NCI-H2227 treated with DMSO at 0.1 percent for 48 hours (cell line): ENCODE measurements at regions not wholly inside any gene's neighbourhood (a gene's known extent, or its start where the extent isn't known, plus 50 kb on each side); places are given as distances from the start of the nearest gene placed in this dataset.

Experiments
- DNase-seq: peaks from one replicate; lab custom pipeline; 2025; lab: John Stamatoyannopoulos, UW

- no peak for DNase-seq
Measured at GRCh38 chr1:209376774-209377173, 206.7 kb upstream of the CAMK1G start.

- DNase-seq = no peak
Measured at GRCh38 chr1:209377995-209378394, 205.5 kb upstream of the CAMK1G start.

- DNase-seq = no peak
Measured at GRCh38 chr1:209379280-209379679, 204.2 kb upstream of the CAMK1G start.

- DNase-seq = no peak
Measured at GRCh38 chr1:209380420-209380819, 203.1 kb upstream of the CAMK1G start.

- DNase-seq = no peak
Measured at GRCh38 chr1:209382231-209383100, 201.0 kb upstream of the CAMK1G start.

GRCh38 chr1:209383422-209383821 is 200.1 kb upstream of the CAMK1G start:
- DNase-seq = no peak

- DNase-seq = no peak
Measured at GRCh38 chr1:209383907-209384709, 199.4 kb upstream of the CAMK1G start.

- DNase-seq = no peak
Measured at GRCh38 chr1:209384710-209385550, 198.6 kb upstream of the CAMK1G start.

GRCh38 chr1:209386156-209386555 is 197.4 kb upstream of the CAMK1G start:
- DNase-seq = no peak

GRCh38 chr1:209387271-209387968 is 196.1 kb upstream of the CAMK1G start:
- DNase-seq = no peak

GRCh38 chr1:209387969-209388329 is 195.6 kb upstream of the CAMK1G start:
- DNase-seq = no peak

- DNase-seq = no peak
Measured at GRCh38 chr1:209388358-209388757, 195.2 kb upstream of the CAMK1G start.

GRCh38 chr1:209389258-209389657 is 194.3 kb upstream of the CAMK1G start:
- no peak for DNase-seq

- no peak for DNase-seq
Measured at GRCh38 chr1:209389975-209390374, 193.5 kb upstream of the CAMK1G start.

- DNase-seq = no peak
Measured at GRCh38 chr1:209390764-209391163, 192.8 kb upstream of the CAMK1G start.

GRCh38 chr1:209391792-209392191 is 191.7 kb upstream of the CAMK1G start:
- no peak for DNase-seq

GRCh38 chr1:209395169-209395568 is 188.3 kb upstream of the CAMK1G start:
- peak; percentile 71 for DNase-seq

- peak; percentile 80 for DNase-seq
Measured at GRCh38 chr1:209397371-209397770, 186.1 kb upstream of the CAMK1G start.

- no peak for DNase-seq
Measured at GRCh38 chr1:209397910-209398309, 185.6 kb upstream of the CAMK1G start.

GRCh38 chr1:209398313-209398991 is 185.1 kb upstream of the CAMK1G start:
- DNase-seq = no peak

GRCh38 chr1:209399800-209400199 is 183.7 kb upstream of the CAMK1G start:
- DNase-seq = no peak
